GM21737 (cell line): ENCODE measurements at regions not wholly inside any gene's neighbourhood (a gene's known extent, or its start where the extent isn't known, plus 50 kb on each side); places are given as distances from the start of the nearest gene placed in this dataset.

Experiments
- ATAC-seq: cut with Tn5 transposase; IDR thresholded peaks from one replicate; pipeline ENCODE4 v1.9.1; 2021; ENCODE audit warnings: mild to moderate bottlenecking, moderate library complexity; ENCODE audit not compliant: unreplicated experiment

DNA sequence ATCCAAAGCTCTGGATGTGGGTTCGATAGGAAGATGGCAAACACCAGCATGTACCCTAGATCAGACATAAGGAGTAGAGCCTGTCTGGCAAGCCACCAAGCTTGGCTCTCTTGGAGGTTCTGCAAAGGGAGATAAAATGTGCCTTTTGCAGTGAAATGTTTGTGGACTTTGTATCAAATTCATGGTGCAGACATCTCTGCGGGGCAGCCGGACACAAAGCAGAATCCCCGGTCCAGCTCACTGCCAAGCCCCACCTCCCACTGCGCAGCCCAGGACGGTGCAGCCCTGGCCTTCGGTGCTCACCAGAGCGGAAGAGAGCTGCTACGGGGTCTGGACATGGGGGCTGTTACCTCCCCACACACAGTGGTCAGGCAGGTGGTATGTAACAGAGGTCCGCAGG, 333.6 kb upstream of the JARID2 start:
- ATAC-seq = no peak

DNA sequence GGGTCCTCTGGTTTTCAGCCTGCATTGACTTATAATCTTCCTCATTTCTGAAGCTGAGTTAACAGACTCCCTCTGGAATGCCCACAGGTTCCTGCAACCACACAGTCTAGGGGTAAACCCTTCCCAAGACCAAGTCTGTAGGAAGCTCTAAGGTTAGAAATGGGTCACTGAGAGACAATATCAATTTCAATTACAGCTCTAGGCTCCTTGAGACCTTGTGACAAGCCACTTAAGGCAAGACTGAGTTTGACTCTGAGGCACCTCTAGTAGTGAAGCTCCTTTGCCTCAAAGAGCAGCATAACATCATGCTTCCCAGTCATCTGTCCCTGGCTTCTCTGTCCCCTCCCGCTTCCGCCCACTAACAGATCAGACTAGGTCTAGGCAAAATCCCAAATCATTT, 333.2 kb upstream of the JARID2 start:
- no peak for ATAC-seq

DNA sequence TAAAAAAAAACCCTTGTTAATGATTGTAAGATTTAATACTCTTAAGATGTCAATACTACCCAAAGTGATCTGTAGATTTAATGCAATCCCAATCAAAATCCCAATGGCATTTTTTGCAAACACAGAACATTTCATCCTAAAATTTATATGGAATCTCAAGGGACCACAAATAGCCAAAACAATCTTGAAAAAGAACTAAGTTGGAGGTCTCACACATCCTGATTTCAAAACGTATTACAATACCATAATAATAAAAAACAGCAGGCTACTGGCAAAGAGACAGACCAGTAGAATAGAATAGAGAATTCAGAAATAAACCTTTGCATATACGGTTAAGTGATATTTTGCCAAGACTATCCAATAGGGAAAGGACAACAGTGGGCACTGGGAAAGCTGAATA, 331.9 kb upstream of the JARID2 start:
- no peak for ATAC-seq

DNA sequence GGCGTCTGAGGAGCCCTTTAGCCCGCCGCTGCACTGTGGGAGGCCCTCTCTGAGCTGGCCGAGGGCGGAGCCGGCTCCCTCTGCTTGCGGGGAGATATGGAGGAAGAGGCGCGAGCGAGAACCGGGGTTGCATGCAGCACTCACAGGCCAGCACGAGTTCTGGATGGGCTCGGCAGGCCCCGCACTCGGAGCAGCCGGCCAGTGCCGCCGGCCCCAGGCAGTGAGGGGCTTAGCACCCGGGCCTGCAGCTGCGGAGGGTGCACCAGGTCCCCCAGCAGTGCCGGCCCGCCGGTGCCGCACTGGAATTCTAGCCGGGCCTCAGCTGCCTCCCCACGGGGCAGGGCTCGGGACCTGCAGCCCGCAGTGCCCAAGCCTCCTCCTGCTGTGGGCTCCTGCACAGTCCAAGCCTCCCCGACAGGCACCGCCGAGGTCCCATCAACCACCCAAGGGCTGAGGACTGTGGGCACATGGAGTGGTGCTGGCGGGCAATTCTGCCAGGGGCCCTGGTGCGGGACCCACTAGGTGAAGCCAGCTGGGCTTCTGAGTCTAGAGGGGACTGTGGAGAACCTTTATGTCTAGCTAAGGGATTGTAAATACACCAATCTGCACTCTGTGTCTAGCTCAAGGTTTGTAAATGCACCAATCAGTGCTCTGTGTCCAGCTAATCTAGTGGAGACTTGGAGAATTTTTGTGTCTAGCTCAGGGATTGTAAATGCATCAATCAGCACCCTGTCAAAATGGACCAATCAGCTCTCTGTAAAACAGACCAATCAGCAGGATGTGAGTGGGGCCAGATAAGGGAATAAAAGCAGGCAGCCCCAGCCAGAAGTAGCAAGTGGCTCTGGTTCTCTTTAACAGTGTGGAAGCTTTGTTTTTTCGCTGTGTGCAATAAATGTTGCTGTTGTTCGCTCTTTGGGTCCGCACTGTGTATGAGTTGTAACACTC, 329.7 kb upstream of the JARID2 start:
- ATAC-seq = no peak

- ATAC-seq = no peak
Measured at GRCh38 chr6:14917109-14917910, 328.6 kb upstream of the JARID2 start.

DNA sequence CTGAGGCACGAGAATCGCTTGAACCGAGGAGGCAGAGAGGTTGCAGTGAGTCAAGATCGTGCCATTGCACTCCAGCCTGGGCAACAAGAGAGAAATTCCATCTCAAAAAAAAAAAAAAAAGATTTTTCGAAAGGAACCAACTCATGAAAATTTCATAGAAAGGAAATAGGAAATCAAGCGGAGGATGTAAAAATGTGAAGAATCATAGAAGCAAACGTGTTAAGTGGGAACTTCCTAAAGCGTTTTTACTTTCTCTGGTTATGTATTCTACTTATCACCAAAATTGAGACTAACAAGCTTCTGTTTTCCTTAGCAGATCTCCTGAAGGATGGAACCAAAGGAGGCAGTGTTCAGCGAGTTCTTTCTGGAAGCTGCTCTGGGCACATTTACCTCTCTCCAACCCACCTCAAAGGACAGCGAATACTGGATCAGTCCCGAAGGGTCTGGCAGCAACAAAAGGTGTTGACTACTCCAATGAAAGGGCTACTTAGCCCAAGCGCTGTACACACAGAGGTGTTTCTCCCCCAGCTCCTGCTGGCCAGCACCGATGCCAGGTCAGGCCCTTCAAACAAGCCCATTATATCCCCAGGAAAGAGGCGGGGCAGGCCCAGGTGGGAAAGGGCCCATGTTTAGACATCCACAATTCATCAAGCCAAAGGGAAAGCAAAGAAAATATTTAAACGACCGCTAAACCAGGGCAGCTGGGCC, 327.5 kb upstream of the JARID2 start:
- no peak for ATAC-seq

DNA sequence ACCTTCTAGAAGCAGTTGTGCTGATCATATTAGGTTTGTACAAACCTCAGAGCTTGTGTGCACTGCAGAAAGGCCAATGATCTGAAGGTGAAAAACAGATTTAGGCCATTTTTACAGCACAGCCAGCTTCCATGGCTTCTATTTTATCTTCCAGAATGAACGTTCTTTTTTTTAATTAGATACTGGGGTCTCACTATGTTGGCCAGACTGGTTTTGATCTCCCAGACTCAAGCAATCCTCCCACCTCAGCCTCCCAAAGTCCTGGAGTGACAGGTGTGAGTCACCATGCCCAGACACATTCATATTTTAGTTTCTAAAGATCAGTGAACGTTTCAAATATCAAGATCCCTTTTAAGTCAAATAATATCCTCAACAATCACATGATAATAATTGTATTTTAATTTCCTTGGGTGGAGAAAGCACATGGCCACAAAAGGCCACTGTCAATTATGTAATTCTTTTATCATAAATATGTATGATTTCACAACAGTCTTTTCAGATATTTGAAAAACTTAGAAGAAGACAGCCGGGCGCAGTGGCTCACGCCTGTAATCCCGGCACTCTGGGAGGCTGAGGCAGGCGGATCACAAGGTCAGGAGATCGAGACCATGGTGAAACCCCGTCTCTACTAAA, 326.7 kb upstream of the JARID2 start:
- no peak for ATAC-seq

DNA sequence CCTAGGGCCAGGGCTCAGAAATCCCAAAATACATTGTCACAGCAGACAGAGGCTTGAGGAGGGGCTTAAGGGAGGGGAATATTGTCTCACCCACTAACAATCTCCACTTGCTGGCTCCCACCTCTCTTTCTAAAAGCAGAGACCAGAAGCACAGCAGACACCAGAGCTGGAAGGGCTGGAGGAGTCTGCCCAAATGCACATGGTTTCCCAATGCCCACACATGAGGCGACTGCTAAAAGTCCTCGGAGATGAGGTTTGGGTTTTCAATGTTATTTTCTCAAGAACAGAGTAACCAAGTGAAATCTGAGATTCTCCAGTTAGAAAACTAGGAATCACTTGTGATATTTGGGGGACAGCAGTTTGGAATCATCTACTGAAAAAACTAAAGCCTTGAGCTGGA, 325.6 kb upstream of the JARID2 start:
- no peak for ATAC-seq

GRCh38 chr6:14921170-14921569, 324.7 kb upstream of the JARID2 start:
- ATAC-seq = no peak

GRCh38 chr6:14921878-14922671, 323.8 kb upstream of the JARID2 start:
- ATAC-seq = no peak

GRCh38 chr6:14922706-14923460, 323.0 kb upstream of the JARID2 start:
- ATAC-seq = no peak

DNA sequence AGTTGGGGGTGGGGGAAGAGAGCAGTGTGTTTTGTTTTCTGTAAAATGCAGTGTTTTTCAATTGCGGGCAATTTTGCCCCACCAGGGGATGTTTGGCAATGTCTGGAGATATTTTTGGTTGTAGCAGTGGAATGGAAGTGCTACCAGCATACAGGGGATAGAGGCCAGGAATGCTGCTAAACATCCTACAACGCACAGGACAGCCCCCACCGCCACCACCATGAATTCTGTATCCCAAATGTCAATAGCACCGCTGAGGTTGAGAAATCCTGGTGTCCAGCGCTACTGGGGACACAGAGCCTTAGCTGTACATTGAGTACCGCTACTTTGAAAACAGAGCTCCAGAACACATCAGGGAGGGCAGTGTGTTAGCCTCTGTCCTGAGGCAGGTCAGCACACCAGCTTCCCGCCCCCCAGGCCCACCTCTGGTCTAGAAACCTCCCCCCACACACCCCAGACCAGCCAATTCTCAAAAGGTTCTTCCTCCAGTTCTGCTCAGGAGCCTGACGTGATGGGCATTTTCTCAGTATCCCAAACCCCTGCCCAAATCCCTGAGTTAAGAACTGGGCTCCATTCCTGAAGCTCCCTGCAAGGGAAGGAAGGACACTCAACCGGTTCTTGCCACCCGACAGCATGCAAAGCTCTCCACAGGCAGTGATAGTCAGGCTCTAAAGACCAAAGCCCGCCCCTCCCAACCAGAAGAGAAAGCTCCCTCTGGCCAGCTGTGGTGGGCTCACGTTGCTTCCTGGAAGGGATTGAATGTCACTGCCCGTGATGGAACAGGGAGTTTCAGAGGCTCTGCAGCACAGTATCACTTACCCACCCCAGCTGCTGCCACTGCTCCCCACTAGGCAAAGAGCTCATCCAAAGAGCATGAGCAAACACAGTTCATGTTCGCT, 321.5 kb upstream of the JARID2 start:
- ATAC-seq = no peak

- no peak for ATAC-seq
Measured at GRCh38 chr6:14925025-14925698, 320.7 kb upstream of the JARID2 start.

DNA sequence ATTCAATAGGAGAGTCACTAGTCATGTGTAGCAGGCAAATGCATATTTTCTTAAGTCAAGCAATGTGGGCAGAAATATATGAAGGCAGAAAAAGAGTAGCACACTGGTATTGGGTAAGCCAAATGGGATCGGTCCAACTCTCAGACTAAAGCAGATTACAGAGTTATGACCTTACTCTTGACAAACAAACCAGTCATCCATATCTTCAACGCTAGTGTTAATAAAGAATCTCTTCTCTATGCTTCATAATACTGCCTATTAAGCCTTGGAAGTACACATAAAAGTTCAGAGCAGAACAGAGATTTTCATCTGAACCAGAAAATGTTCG, 320.2 kb upstream of the JARID2 start:
- no peak for ATAC-seq

DNA sequence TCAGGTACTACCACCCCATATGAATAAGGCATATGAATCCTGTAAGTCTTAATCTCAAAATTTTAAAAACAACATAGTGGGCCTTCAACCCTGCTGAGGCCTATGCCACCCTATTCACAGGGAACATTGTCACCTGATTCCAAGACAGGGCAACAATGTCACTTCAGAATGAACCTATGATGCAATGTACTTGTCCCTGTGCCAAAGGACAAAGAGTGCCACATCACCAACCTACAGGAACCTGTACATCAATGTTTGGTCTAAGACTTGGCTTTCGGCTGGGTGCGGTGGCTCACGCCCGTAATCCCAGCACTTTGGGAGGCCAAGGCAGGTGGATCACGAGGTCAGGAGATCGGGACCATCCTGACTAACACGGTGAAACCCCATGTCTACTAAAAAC, 318.5 kb upstream of the JARID2 start:
- ATAC-seq = no peak

DNA sequence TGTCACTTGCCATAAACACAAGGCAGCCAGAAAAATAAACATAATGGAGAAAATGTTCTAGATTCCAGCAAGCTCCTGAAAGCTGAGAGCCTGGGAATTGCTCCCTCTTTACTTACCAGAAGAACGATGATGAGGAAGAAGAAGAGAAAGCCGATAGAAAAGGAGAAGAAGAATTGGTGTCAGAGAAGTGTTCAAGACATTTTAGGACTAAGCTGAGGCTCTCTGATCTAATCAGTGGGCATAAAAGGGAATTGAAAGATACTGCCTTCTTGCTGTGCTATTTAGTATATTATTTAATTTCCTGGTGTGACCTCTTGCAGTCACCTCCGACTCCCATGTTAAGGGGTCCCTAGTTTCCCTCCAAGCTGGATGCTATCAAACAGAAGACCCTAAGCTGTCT, 316.6 kb upstream of the JARID2 start:
- no peak for ATAC-seq

DNA sequence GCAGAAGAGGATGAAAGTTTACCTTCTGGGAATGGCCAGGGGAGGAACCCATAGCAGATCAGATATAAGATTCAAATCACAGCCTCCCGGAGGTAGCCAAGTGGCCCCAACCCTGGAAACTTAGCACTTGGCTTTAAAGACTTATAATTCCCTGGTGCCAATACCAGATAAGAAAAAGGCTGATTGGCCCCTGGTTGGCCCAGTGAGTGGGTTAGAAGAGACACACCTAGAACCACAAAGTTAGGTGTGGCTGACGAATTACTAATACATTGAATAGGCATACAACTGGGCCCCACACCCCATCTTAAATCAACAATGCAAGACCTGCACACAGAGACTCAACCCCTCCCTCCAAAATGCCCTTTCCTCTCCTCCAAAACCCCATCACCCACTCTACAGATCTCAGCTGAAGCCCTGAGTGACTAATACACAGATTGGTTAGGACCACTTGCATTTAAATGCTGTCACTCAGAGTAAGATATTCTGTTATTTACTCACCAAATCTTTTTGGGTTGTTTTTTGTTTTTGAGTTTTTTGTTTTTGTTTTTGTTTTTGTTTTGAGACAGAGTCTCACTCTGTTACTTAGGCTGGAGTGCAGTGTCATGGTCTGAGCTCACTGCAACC, 315.4 kb upstream of the JARID2 start:
- no peak for ATAC-seq
